Mesenchymal stem cell (in vitro differentiated cells and primary cell): ENCODE measurements at regions not wholly inside any gene's neighbourhood (a gene's known extent, or its start where the extent isn't known, plus 50 kb on each side); places are given as distances from the start of the nearest gene placed in this dataset.

Experiments
- DNase-seq: peaks from one replicate; pipeline ENCODE4 v3.0.0-alpha.2; 2013
- H2AFZ ChIP-seq: one replicate; pipeline ENCODE4 v1.6.1; 2013; ENCODE audit warnings: low read depth, mild to moderate bottlenecking, control low read depth, inconsistent platforms, low read length, moderate library complexity
- H2AK5ac ChIP-seq: 2 replicates; pipeline ENCODE4 v1.6.1; 2013; ENCODE audit warnings: low read length, moderate library complexity, mild to moderate bottlenecking, inconsistent platforms; ENCODE audit not compliant: severe bottlenecking
- H2BK120ac ChIP-seq: one replicate; pipeline ENCODE4 v1.6.1; 2013; ENCODE audit warnings: low read depth, mild to moderate bottlenecking, inconsistent platforms, low read length, moderate library complexity
- H2BK12ac ChIP-seq, 2 experiments: one replicate each; pipeline ENCODE4 v1.6.1; 2013; ENCODE audit warnings: inconsistent platforms in 2 of 2, low read length in 2 of 2, mild to moderate bottlenecking in 2 of 2, moderate library complexity in 2 of 2, control low read depth in 1 of 2
- H2BK15ac ChIP-seq: one replicate; pipeline ENCODE4 v1.6.1; 2013; ENCODE audit warnings: mild to moderate bottlenecking, low read depth, inconsistent platforms; ENCODE audit not compliant: poor library complexity, severe bottlenecking
- H2BK5ac ChIP-seq: 2 replicates; pipeline ENCODE4 v1.6.1; 2013; ENCODE audit warnings: low read depth, mild to moderate bottlenecking, low read length, control low read depth, inconsistent platforms; ENCODE audit not compliant: poor library complexity, severe bottlenecking
- H3K14ac ChIP-seq, 2 experiments: one replicate each; pipeline ENCODE4 v1.6.1; 2013; ENCODE audit warnings: inconsistent platforms in 2 of 2, low read length in 2 of 2, control low read depth in 1 of 2, mild to moderate bottlenecking in 1 of 2, moderate library complexity in 1 of 2
- H3K18ac ChIP-seq, 2 experiments: one replicate each; pipeline ENCODE4 v1.6.1; 2013; ENCODE audit warnings: inconsistent platforms in 2 of 2, low read length in 2 of 2, control low read depth in 1 of 2, low read depth in 1 of 2, mild to moderate bottlenecking in 1 of 2
- H3K23ac ChIP-seq, 2 experiments: one replicate each; pipeline ENCODE4 v1.6.1; 2013; ENCODE audit warnings: inconsistent platforms in 2 of 2, low read length in 2 of 2, mild to moderate bottlenecking in 2 of 2, moderate library complexity in 2 of 2, control low read depth in 1 of 2
- H3K27ac ChIP-seq: 2 replicates; pipeline ENCODE4 v1.5.1; 2013; ENCODE audit warnings: mild to moderate bottlenecking, moderate library complexity, low read length, control low read depth, inconsistent platforms; ENCODE audit not compliant: poor library complexity, severe bottlenecking
- H3K27me3 ChIP-seq, 2 experiments: 2 replicates each; pipeline versions ENCODE4 v1.6.1 to v1.7.0; 2013; ENCODE audit warnings: low read length in 2 of 2, mild to moderate bottlenecking in 2 of 2, moderate library complexity in 2 of 2, control low read depth in 1 of 2, inconsistent platforms in 1 of 2; ENCODE audit not compliant: control insufficient read depth in 1 of 2, insufficient read depth in 1 of 2
- H3K36me3 ChIP-seq, 2 experiments: 2 replicates each; pipeline versions ENCODE4 v1.6.1 to v1.7.0; 2013; ENCODE audit warnings: low read length in 2 of 2, control low read depth in 1 of 2, inconsistent platforms in 1 of 2, low read depth in 1 of 2, mild to moderate bottlenecking in 1 of 2; ENCODE audit not compliant: insufficient read depth in 2 of 2, control insufficient read depth in 1 of 2
- H3K4ac ChIP-seq, 2 experiments: one replicate each; pipeline ENCODE4 v1.6.1; 2013; ENCODE audit warnings: inconsistent platforms in 2 of 2, low read length in 2 of 2, mild to moderate bottlenecking in 2 of 2, moderate library complexity in 2 of 2, control low read depth in 1 of 2, low read depth in 1 of 2
- H3K4me1 ChIP-seq: 2 replicates; pipeline ENCODE4 v1.6.1; 2013; ENCODE audit warnings: low read depth, low read length, control low read depth; ENCODE audit not compliant: control insufficient read depth, insufficient read depth
- H3K4me2 ChIP-seq: 2 replicates; pipeline ENCODE4 v1.6.1; 2013; ENCODE audit warnings: low read length, mild to moderate bottlenecking, inconsistent platforms; ENCODE audit not compliant: poor library complexity, severe bottlenecking
- H3K4me3 ChIP-seq, 2 experiments: 2 replicates each; pipeline versions ENCODE4 v1.5.1 to v1.7.0; 2013; ENCODE audit warnings: low read length in 2 of 2, mild to moderate bottlenecking in 2 of 2, control low read depth in 1 of 2, low read depth in 1 of 2; ENCODE audit not compliant: insufficient read depth in 1 of 2
- H3K79me1 ChIP-seq: replicated peaks from 2 replicates; pipeline ENCODE4 v1.6.1; 2013; ENCODE audit warnings: mild to moderate bottlenecking, control low read depth, low read length, inconsistent platforms; ENCODE audit not compliant: poor library complexity, severe bottlenecking
- H3K9ac ChIP-seq: 2 replicates; pipeline ENCODE4 v1.7.0; 2013; ENCODE audit warnings: mild to moderate bottlenecking, low read length, moderate library complexity
- H3K9me3 ChIP-seq: 2 replicates; pipeline ENCODE4 v1.7.0; 2013; ENCODE audit warnings: mild to moderate bottlenecking, low read length; ENCODE audit not compliant: control insufficient read depth
- H4K8ac ChIP-seq: one replicate; pipeline ENCODE4 v1.6.1; 2013; ENCODE audit warnings: inconsistent platforms, mild to moderate bottlenecking, low read length, moderate library complexity
- H4K91ac ChIP-seq: one replicate; pipeline ENCODE4 v1.6.1; 2013; ENCODE audit warnings: mild to moderate bottlenecking, low read length, inconsistent platforms
- WGBS: methylation state at CpG from one replicate; pipeline ENCODE4 v1.1.7; 2013; ENCODE audit warnings: mixed read lengths; 5-methylcytosine and 5-hydroxymethylcytosine counted together

- H3K4me1 ChIP-seq: no peaks in the 10 kb centered on the region
- H3K23ac ChIP-seq: no peak overlapping the region
- H3K36me3 ChIP-seq: no peaks in the 10 kb centered on the region
- H2BK120ac ChIP-seq: no peak overlapping the region
- peaks cover 14% of the 10 kb centered on the region for H3K9me3 ChIP-seq
- no peak overlapping the region for H4K91ac ChIP-seq
- H2BK12ac ChIP-seq: no peak overlapping the region
- H3K4me3 ChIP-seq: no peak overlapping the region
- H3K18ac ChIP-seq: no peak overlapping the region
- no peaks in the 10 kb centered on the region for H3K79me1 ChIP-seq
- H2AK5ac ChIP-seq: no peak overlapping the region
- no peak overlapping the region for H2BK15ac ChIP-seq
- no peak overlapping the region for H2BK5ac ChIP-seq
- H3K9ac ChIP-seq: no peak overlapping the region
- WGBS: 89% methylated on average over 4 of the region's 5 CpGs
- no peak overlapping the region for H2AFZ ChIP-seq
- no peak overlapping the region for H3K27ac ChIP-seq
- no peak overlapping the region for H3K4me2 ChIP-seq
- no peak for DNase-seq
- no peak overlapping the region for H3K14ac ChIP-seq
- H3K4ac ChIP-seq: no peak overlapping the region
- peaks cover 0 to 19% of the 10 kb centered on the region in 2 experiments for H3K27me3 ChIP-seq
- H4K8ac ChIP-seq: no peak overlapping the region
Measured at GRCh38 chr5:159741829-159742322, 174.4 kb upstream of the ADRA1B start.

GRCh38 chr5:159743234-159743633 lies 173.0 kb upstream of the ADRA1B start:
- Histone ChIP-seq H2BK12ac (no peak overlapping the region), H3K27ac (no peak overlapping the region), H3K4me2 (no peak overlapping the region), H2AFZ (no peak overlapping the region), H4K91ac (no peak overlapping the region), H3K23ac (no peak overlapping the region), H3K14ac (no peak overlapping the region), H3K18ac (no peak overlapping the region), H3K4me1 (no peaks in the 10 kb centered on the region), H3K27me3 (peaks cover 0 to 9% of the 10 kb centered on the region in 2 experiments), H2BK5ac (no peak overlapping the region), H2AK5ac (no peak overlapping the region), H2BK15ac (no peak overlapping the region), H2BK120ac (no peak overlapping the region), H3K9me3 (peaks cover 10% of the 10 kb centered on the region), H3K79me1 (no peaks in the 10 kb centered on the region), H3K4ac (no peak overlapping the region), H4K8ac (no peak overlapping the region), H3K36me3 (no peaks in the 10 kb centered on the region), H3K4me3 (no peak overlapping the region), H3K9ac (no peak overlapping the region)
- WGBS: no CpG with 5 or more reads among the region's 1 CpG
- DNase-seq: no peak

GRCh38 chr5:159746707-159747106 lies 169.6 kb upstream of the ADRA1B start:
- Histone ChIP-seq H3K4me3 (no peak overlapping the region), H2BK12ac (no peak overlapping the region), H2BK15ac (no peak overlapping the region), H3K79me1 (no peaks in the 10 kb centered on the region), H3K9ac (no peak overlapping the region), H3K23ac (no peak overlapping the region), H3K18ac (no peak overlapping the region), H3K27ac (no peak overlapping the region), H2BK5ac (no peak overlapping the region), H4K91ac (no peak overlapping the region), H3K4ac (no peak overlapping the region), H3K4me1 (no peaks in the 10 kb centered on the region), H3K14ac (no peak overlapping the region), H2AK5ac (no peak overlapping the region), H3K36me3 (no peaks in the 10 kb centered on the region), H3K4me2 (no peak overlapping the region), H4K8ac (no peak overlapping the region), H3K9me3 (peaks cover 5% of the 10 kb centered on the region), H2BK120ac (no peak overlapping the region), H2AFZ (no peak overlapping the region), H3K27me3 (no peaks in the 10 kb centered on the region)
- no peak for DNase-seq
- 94% methylated on average over 3 of the region's 4 CpGs for WGBS

GRCh38 chr5:159749146-159749545 lies 167.1 kb upstream of the ADRA1B start:
- Histone ChIP-seq H3K14ac (no peak overlapping the region), H3K9ac (no peak overlapping the region), H3K36me3 (no peaks in the 10 kb centered on the region), H3K9me3 (peaks cover 6% of the 10 kb centered on the region), H3K27ac (no peak overlapping the region), H4K91ac (no peak overlapping the region), H3K79me1 (no peaks in the 10 kb centered on the region), H2BK120ac (no peak overlapping the region), H2BK15ac (no peak overlapping the region), H3K4me2 (no peak overlapping the region), H2BK5ac (no peak overlapping the region), H3K4me1 (no peaks in the 10 kb centered on the region), H4K8ac (no peak overlapping the region), H3K23ac (no peak overlapping the region), H2AFZ (no peak overlapping the region), H3K27me3 (no peaks in the 10 kb centered on the region), H2AK5ac (no peak overlapping the region), H3K18ac (no peak overlapping the region), H3K4ac (no peak overlapping the region), H3K4me3 (no peak overlapping the region), H2BK12ac (no peak overlapping the region)
- DNase-seq: no peak
